NCI-H748 (cell line): ENCODE measurements at regions not wholly inside any gene's neighbourhood (a gene's known extent, or its start where the extent isn't known, plus 50 kb on each side); places are given as distances from the start of the nearest gene placed in this dataset.
A peak's percentile ranks its signal among the peaks of the same experiment; 100 is the strongest.

ENCODE experiments used
- DNase-seq: peaks from one replicate; lab custom pipeline; 2025; ENCODE audit not compliant: unreplicated experiment; lab: John Stamatoyannopoulos, UW

DNA sequence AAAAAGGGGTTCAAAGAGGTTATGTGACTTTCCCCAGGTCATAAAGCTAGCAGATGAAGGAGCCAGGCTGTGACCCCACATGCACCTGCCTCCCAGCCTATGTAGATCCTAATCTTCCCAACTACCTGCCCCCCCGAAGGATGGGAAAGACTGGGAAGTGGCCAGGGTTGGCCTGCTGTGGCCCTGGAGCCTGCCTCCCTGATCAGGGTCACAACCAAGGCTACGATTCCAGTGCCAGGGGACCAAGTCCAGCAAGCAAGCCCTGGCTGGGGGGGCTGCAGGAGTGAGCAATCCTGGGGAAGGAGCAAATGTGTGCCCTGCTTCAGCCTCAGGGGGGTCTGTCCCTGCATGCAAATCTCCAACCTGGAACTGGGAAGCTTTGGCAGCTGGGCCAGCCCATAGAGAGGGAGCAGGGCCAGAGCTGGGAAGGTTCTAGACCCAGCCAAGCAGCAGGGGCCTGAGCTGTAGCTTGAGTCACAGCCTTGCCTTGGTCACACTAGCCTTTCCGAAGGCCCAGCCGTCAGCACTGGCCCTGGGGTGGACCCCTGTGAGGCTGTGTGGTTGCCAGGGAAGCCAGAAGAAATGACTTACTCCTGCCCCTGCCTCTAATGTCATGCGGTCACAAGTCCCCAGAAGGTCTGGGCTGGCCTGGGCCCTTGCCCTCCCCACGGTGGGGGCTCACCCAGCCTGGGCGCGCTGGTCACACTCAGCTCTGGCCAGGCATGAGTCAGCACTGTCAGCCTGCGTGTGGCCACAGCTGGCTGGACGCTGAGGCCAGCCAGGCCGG lies 96.4 kb upstream of the ZMIZ1 start:
- no peak for DNase-seq

DNA sequence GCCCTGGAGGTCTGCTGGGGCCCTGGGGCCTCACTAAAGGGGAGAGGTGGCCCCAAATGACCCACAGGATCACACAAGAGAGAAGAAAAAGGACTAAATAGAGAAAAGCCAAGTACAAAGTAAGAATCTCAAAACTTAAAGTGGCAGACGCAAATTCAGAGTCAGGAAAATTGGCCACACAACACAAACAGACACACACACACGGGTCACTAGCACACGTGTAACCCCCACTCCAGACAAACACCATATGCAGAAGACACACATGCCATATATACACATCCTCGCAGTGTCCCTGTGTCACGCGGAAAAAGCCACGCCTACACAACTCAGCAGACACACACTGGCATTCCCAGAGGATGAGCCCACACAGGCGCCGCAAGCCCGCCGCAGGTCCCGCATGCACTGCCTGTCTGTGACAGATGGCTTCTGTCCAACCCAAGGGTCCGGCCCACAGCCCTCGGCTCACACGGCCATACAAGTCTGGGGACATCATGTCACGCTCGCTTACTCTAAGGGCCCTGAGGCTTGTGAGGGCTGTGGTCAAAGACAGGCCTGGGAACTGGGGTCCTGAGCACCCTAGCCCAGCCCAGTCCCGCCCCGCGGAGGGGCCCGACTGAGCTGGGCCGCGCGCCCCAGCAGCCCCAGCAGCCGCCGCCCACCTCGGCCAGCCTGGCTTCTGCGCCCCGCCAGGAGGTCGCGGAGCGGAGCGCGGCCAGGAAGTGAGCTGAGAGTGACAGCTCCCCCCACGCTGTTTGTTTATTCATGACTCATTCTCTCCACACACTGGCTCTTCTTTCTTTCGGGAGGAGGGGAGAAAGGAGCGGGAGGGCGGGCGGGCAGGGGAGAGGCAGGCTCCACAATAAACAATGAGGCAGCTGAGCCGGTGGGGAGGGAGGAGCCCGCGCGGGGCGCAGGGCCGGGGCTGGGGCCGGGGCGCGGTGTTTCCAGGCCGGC lies 95.5 kb upstream of the ZMIZ1 start:
- peak; percentile 93 for DNase-seq

- peak; percentile 96 for DNase-seq
These were observed 94.7 kb upstream of the ZMIZ1 start for GRCh38 chr10:78973901-78974616.

GRCh38 chr10:78974617-78975317 lies 94.0 kb upstream of the ZMIZ1 start:
- DNase-seq = peak; percentile 73

DNA sequence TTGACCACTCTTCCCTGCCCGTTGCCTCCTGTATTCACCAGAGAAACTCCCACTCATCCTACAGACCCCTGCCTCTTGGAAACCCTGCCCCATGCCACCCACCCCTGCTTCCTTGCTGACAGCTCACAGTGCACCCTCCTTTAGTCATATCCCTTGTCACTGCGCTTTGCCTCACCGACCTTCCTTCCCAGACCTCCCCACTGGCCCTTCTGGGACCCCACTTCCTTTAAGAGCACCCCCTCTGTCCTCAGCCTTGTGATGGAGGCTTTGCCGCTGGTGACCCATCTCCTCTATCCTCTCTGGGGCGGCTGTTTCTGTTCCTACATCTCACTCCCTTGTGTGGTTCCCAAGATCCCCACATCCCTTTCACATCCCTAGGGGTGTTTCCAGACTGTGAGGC lies 92.8 kb upstream of the ZMIZ1 start:
- no peak for DNase-seq

- DNase-seq = no peak
These were observed 91.7 kb upstream of the ZMIZ1 start for GRCh38 chr10:78976825-78977755.

DNA sequence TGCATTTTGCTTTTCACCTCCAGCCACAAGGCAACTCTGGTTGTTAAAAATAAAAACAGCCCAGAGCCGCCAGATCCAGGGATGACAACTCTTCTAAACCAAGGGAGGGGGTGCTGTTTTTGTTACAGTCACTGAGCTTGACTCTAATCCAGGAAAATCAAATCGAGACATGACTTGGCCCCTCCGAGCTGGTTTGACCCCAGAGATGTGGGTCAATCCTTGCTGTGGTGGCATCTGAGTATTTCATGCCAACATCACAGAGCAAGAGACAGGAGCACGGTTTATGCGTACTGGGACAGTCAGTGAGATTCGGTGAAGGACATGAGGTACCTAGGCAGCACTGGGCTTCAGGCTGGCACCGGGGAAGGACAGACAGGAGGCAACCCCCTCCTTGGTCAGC lies 88.8 kb upstream of the ZMIZ1 start:
- no peak for DNase-seq

- no peak for DNase-seq
These were observed 88.4 kb upstream of the ZMIZ1 start for GRCh38 chr10:78980354-78980753.

- no peak for DNase-seq
These were observed 88.0 kb upstream of the ZMIZ1 start for GRCh38 chr10:78980815-78981214.

DNA sequence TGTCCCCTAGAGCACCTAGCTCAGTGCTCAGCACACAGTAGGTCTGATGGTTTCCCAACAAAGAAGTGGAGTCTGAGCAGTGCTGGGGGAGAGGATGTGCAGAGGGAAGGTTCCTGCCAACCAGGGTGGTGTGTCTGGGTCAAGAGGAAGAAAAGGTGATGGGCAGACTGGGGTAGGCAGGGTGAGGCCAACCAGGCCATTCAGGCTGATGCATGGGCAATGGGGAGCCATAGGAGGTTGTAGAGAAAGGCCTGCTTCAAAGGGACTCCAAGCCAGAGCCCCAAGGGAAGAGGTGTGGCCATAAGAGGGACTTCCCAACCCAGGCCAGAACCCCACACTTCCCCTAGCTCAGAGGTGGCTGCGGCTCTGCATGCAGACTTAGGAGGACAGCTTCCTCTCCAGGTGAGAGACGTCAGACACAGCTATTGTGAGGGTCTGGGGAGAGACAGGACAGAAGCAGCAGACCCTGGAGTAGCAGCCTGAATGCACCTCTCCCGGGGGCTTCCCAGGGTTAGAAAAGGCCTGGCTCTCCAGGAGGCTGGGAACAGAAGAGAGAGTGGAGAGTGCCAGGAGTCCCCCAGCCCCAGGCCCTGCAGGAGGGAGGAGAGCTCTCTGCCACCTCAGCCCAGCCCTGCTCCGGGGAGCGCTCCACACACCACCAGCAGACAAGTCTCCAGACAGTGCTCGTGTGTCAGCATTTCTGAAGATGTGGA lies 87.4 kb upstream of the ZMIZ1 start:
- DNase-seq = no peak

GRCh38 chr10:78981970-78982281 lies 86.8 kb upstream of the ZMIZ1 start:
- no peak for DNase-seq

- DNase-seq = no peak
These were observed 86.0 kb upstream of the ZMIZ1 start for GRCh38 chr10:78982726-78983125.

DNA sequence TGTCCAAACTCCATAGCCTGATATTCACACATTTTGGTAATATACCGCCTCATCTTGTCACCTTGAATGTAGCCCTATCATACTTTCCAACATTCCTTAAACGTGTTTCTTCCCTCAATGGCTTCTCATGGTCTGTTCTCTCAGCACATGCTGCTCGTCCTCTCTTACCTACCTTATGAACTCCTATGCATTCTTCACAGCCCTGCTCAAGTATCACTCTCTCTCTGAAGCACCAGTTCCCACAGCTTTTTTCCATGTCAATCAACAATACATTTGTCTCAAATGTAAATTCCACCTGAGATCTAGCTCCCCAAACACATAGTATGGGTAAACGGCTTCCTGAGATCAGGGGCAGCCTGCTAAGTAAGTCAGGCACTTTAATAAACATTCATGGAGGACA lies 85.2 kb upstream of the ZMIZ1 start:
- DNase-seq = no peak

DNA sequence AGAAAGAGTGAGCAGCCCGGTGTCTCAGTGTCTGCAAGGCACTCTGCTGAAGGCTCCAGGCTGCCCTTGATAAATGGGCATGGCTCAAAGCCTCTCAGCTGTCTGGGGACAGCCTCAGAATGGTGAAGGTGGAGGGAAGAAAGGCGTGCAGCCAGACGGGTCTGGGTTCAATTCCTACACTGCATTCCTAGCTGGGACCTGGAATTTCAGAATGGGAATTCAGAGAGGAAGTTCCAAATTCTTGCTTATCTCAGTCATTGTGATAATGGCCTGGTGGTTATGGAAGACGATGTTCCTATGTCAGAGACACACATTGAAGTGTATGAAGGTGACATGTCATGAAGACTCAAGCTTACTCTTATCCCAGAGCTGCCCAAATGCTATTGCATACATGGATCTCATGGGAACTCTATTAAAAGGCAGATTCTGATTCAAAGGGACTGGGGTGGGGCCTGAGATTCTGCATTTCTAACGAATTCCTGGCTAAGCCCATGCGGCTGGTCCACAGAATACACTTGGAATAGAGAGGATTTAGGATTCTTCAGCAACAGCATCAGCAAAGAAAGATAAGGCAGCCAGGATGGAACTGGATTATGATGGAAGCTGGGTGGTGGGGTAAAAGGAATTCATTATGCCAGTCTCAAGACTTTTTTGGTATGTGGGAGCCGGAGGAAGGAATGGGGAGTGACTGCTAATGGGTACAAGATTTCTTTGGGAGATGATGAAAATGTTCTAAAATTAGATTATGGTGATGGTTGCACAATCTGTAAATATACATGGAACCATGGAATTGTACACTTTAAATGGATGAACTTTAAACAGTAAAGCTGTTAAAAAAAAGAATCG lies 82.6 kb upstream of the ZMIZ1 start:
- DNase-seq = no peak

DNA sequence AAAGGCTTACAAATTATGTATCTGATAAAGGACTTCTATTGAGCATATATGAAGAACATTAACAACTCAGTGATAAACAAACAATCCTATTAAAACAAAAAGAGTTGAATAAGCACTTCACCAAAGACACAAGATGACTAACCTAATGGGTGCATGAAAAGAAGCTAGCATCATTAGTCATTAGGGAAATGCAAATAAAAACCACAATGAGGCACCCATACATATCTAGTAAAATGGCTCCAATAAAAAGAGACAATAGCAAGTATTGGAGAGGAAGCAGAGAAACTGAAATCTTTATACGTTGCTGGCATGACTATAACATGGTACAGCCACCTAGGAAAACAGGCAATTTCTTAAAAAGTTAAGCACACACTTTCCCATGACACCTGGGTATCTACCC lies 77.6 kb upstream of the ZMIZ1 start:
- peak; percentile 41 for DNase-seq

DNA sequence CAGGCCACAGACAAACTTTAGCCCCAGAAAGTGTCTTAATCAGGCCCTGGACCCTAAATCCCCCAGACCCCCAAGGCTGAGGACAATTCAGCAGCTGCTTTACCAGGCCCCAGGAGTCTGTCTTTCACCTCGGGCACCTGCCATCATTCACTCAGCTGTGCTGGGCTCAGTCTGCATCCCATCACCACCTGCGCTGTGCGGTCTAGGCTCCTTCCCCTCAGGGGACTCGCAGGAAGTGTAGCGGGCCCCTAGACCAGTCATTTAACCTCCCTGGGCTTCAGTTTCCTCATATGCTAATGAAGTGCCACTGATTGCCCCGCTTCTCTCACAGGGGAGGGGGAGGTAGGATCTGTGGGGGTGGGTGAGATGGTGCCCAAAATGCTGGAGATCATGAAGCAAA lies 76.4 kb upstream of the ZMIZ1 start:
- no peak for DNase-seq

- DNase-seq = no peak
These were observed 75.4 kb upstream of the ZMIZ1 start for GRCh38 chr10:78993261-78993945.
